Ishikawa (cell line): ENCODE measurements at regions not wholly inside any gene's neighbourhood (a gene's known extent, or its start where the extent isn't known, plus 50 kb on each side); places are given as distances from the start of the nearest gene placed in this dataset.

ENCODE experiments used
- CEBPB ChIP-seq: IDR thresholded peaks from 2 replicates; pipeline ENCODE4 v1.6.1; 2012
- CREB1 ChIP-seq: IDR thresholded peaks from 2 replicates; pipeline ENCODE4 v1.6.1; 2012; ENCODE audit warnings: low read depth
- EGR1 ChIP-seq: IDR thresholded peaks from 2 replicates; pipeline ENCODE4 v1.6.1; 2012
- EP300 ChIP-seq: IDR thresholded peaks from 2 replicates; pipeline ENCODE4 v1.6.1; 2012; ENCODE audit warnings: borderline replicate concordance
- FOXM1 ChIP-seq: IDR thresholded peaks from 2 replicates; pipeline ENCODE4 v1.6.1; 2012; ENCODE audit warnings: low read depth, borderline replicate concordance
- MAX ChIP-seq: IDR thresholded peaks from 2 replicates; pipeline ENCODE4 v1.6.1; 2012
- NFIC ChIP-seq: IDR thresholded peaks from 2 replicates; pipeline ENCODE4 v1.6.1; 2012
- RAD21 ChIP-seq: IDR thresholded peaks from 2 replicates; pipeline ENCODE4 v1.6.1; 2012; ENCODE audit warnings: low read depth
- REST ChIP-seq: IDR thresholded peaks from 2 replicates; pipeline ENCODE4 v1.6.1; 2012; ENCODE audit warnings: low read depth, mild to moderate bottlenecking
- TAF1 ChIP-seq: IDR thresholded peaks from 2 replicates; pipeline ENCODE4 v1.6.1; 2012; ENCODE audit warnings: low read depth, mild to moderate bottlenecking
- TCF12 ChIP-seq: IDR thresholded peaks from 2 replicates; pipeline ENCODE4 v1.6.1; 2012; ENCODE audit warnings: low read depth
- TEAD4 ChIP-seq: IDR thresholded peaks from 2 replicates; pipeline ENCODE4 v1.6.1; 2012
- USF1 ChIP-seq: IDR thresholded peaks from 2 replicates; pipeline ENCODE4 v1.6.1; 2012
- YY1 ChIP-seq: IDR thresholded peaks from 2 replicates; pipeline ENCODE4 v1.6.1; 2012; ENCODE audit warnings: low read depth
- ZBTB7A ChIP-seq: IDR thresholded peaks from 2 replicates; pipeline ENCODE4 v1.6.1; 2012; ENCODE audit warnings: low read depth

- TF ChIP-seq TEAD4 (no peak), FOXM1 (no peak), EGR1 (no peak), MAX (no peak), RAD21 (no peak), TAF1 (no peak), REST (no peak), ZBTB7A (no peak), YY1 (no peak), EP300 (no peak), NFIC (no peak), CEBPB (no peak), TCF12 (no peak), CREB1 (no peak), USF1 (no peak)
These were observed 167.9 kb upstream of the BCHE start for GRCh38 chr3:166005126-166005525.

GRCh38 chr3:165994293-165994692 is 157.1 kb upstream of the BCHE start:
- TF ChIP-seq REST (no peak), TAF1 (no peak), USF1 (no peak)

GRCh38 chr3:165984589-165984988 is 147.4 kb upstream of the BCHE start:
- TF ChIP-seq TCF12 = no peak
- no peak for TF ChIP-seq EP300
- TF ChIP-seq ZBTB7A = no peak
- TF ChIP-seq EGR1 = no peak
- TF ChIP-seq CEBPB = no peak
- no peak for TF ChIP-seq REST
- TF ChIP-seq NFIC = no peak
- TF ChIP-seq CREB1 = no peak
- no peak for TF ChIP-seq FOXM1
- no peak for TF ChIP-seq TEAD4
- no peak for TF ChIP-seq MAX
- no peak for TF ChIP-seq YY1
- TF ChIP-seq TAF1 = no peak
- TF ChIP-seq RAD21 = no peak
- no peak for TF ChIP-seq USF1

DNA sequence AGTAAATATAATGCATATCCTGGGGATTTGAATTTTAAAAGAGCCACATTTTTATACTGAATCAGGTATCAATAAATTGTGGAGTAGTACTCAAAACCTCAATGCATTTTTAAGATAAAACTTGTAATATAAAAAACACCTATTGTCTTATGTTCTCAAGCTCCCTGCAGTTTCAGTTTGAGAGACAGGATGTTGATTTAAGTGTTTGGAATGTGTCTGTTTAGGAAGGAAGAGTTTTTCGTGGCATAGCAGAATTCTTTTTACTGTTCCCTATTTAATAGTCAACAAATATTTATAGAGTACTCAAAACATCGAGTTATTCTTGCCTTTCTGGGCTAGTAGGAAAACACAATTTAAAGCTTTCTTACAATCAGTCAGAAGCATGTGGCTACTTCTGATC is 146.1 kb upstream of the BCHE start:
- TF ChIP-seq TCF12 = no peak
- no peak for TF ChIP-seq CREB1
- TF ChIP-seq NFIC = no peak
- TF ChIP-seq USF1 = no peak
- no peak for TF ChIP-seq RAD21
- no peak for TF ChIP-seq EGR1
